ENCODE measurements at regions not wholly inside any gene's neighbourhood (a gene's known extent, or its start where the extent isn't known, plus 50 kb on each side); places are given as distances from the start of the nearest gene placed in this dataset.

- no peak for TF ChIP-seq CTCF (conservative IDR thresholded peaks at IDR 0.05; ENCODE audit: low read depth, low read length)
- no peak for DNase-seq (ENCODE audit: low read depth)
- H3K4me3 ChIP-seq (ENCODE audit: low read depth, low read length): no peak overlapping the region
Observed at GRCh38 chr7:69450456-69450855, 147.8 kb upstream of the AUTS2 start.

GRCh38 chr7:69451715-69452114 lies 146.6 kb upstream of the AUTS2 start:
- no peak for TF ChIP-seq CTCF (conservative IDR thresholded peaks at IDR 0.05; ENCODE audit: low read depth, low read length)
- H3K4me3 ChIP-seq (ENCODE audit: low read depth, low read length): no peak overlapping the region
- no peak for DNase-seq (ENCODE audit: low read depth)

GRCh38 chr7:69452797-69453196 lies 145.5 kb upstream of the AUTS2 start:
- no peak for DNase-seq (ENCODE audit: low read depth)
- no peak overlapping the region for H3K4me3 ChIP-seq (ENCODE audit: low read depth, low read length)
- no peak for TF ChIP-seq CTCF (conservative IDR thresholded peaks at IDR 0.05; ENCODE audit: low read depth, low read length)

- no peak overlapping the region for H3K4me3 ChIP-seq (ENCODE audit: low read depth, low read length)
- DNase-seq (ENCODE audit: low read depth): no peak
- no peak for TF ChIP-seq CTCF (conservative IDR thresholded peaks at IDR 0.05; ENCODE audit: low read depth, low read length)
Observed at GRCh38 chr7:69457595-69458504, 140.4 kb upstream of the AUTS2 start.

- TF ChIP-seq CTCF (conservative IDR thresholded peaks at IDR 0.05; ENCODE audit: low read depth, low read length): no peak
- DNase-seq (ENCODE audit: low read depth): no peak
- no peak overlapping the region for H3K4me3 ChIP-seq (ENCODE audit: low read depth, low read length)
Observed at GRCh38 chr7:69464035-69464434, 134.2 kb upstream of the AUTS2 start.

GRCh38 chr7:69465262-69465661 lies 133.0 kb upstream of the AUTS2 start:
- DNase-seq (ENCODE audit: low read depth): no peak
- no peak for TF ChIP-seq CTCF (conservative IDR thresholded peaks at IDR 0.05; ENCODE audit: low read depth, low read length)
- H3K4me3 ChIP-seq (ENCODE audit: low read depth, low read length): no peak overlapping the region

GRCh38 chr7:69467826-69468225 lies 130.4 kb upstream of the AUTS2 start:
- no peak for DNase-seq (ENCODE audit: low read depth)
- TF ChIP-seq CTCF (conservative IDR thresholded peaks at IDR 0.05; ENCODE audit: low read depth, low read length): no peak
- H3K4me3 ChIP-seq (ENCODE audit: low read depth, low read length): no peak overlapping the region

All from epithelial cell of proximal tubule (primary cell).